Right renal cortex interstitium (tissue), 3 donors: ENCODE measurements at regions not wholly inside any gene's neighbourhood (a gene's known extent, or its start where the extent isn't known, plus 50 kb on each side); places are given as distances from the start of the nearest gene placed in this dataset.
"Not testable (repeated sequence)": the region's sequence is repeated elsewhere in the genome, so short reads cannot be mapped to it uniquely, and the experiment has no call there.

Experiments used
- DNase-seq, 3 donors: peaks; one replicate each; pipeline ENCODE4 v3.0.0-alpha.2; 2013; ENCODE audit warnings: low read depth in 3 of 3, low spot score in 2 of 3

DNA sequence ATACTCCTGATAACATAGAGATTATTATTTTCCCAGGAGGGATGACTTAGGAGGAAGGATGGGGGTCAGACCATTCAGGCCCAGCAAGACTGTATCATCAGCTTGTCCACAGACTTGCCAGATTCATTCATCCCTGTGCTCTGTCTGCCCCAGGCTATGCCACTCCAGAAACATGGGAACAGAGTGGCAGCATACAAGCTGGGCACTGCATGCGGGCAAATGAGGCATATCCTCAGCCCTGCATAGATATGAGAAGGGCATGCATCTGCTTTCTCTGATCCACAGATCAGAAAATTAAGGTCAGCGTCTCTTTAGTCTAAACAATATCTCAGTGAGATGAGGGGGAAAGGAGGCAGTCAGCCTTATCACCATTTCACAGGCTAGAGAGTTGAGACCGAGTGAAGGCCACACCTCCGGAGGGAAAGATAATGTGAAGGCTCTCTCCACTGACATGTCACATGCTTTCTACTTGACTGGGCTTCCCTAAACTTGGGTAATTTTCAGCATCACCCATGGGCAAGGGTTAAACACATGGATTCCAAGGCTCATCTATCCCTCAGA is 140.5 kb downstream of the TFAP2B start:
- DNase-seq: no peak

DNA sequence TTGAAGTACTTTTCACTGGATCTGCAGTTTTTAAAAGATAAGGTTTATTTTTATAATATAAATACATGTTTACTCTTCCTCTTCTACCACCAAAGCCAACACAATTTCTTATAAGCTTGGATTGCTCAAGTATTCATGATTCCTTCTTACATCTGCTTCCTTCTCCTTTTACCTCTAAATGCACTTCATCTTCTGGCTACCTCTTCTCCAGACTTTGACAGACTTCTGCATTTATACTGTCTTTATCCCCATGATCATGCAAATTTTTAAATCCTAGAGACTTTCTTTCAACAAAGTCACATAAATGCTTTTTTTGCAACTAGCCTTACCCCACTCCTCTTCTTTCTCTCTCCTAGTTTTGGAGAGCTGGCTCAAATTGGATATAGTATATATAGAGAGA is 142.9 kb downstream of the TFAP2B start:
- DNase-seq: no peak

DNA sequence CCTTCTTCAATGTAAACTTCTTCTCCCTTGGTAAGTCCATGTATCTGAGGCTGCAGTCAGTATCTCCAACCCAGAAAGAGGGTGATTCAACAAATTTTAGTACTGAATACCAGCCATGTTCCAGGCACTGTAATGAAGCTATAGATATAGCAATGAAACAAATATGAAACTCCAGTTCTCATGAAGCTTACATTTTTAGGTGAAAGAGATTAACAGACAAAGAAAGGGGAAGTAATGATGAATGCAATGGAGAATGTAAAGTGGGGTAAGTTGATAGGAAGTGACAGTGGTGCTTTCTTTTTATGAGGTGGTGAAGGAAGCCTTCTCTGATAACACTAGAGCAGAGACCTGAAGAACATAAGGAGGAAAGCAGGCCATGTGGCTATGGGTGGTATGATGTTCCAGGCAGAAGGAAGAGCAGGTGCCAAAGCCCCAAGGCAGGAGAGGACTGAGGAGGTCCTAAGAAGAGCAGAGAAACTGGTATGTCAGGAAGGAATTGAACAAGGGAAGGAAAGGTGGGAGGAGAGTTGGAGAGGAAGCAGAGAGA is 143.6 kb downstream of the TFAP2B start:
- no peak for DNase-seq

DNA sequence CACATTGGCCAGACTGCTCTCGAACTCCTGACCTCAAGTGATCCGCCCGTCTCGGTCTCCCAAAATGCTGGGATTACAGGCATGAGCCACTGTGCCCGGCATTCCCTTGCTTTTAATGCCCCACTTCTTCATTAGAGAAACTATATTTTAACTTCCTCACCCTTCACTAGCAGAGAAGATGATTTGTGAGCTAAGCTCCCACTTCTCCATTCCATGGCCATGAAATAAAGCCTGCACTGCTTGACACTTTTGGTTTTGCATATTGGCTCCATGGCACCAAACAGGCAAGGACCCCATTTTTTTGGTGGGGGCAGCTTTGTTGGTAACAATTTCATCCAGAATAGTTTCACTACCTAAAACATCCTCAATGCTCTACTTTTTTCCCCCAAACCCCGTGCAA is 145.3 kb downstream of the TFAP2B start:
- DNase-seq: no peak

DNA sequence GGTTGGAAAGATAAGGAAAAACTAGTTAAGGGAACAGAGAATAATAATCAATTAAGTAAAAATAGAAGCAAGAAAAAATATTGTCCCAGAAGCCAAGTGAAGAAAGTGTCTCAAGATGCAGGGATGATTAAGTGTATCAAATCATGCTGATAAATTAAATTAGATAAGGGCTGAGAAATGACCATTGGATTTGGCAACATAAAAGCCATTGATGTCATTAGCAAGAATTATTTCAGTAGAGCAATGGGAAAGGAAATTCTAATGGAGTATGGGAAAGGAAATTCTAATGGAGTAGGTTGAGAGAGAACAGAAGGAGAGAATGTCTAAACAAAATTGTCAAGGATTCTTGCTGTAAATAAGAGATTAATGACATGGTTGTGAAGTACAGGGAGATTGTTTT is 146.8 kb downstream of the TFAP2B start:
- no peak for DNase-seq

DNA sequence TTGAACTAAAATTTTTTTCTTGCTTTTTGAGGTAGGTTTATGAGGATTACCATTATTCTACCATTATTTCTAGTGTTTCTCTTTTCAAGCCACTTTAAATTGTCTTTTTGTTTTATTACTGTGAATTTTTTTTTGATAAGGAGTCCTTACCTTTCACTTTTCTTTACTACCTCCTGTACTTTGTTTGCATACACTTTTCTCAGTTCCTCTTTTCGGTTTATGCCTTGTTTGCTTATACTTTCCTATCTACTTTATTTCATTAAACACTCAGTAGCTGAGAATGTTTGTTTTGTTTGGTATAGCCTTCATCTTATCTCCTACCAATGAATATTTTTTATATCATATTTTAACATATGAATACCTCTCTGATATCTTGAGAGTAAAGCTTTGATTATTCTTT is 147.9 kb downstream of the TFAP2B start:
- no peak for DNase-seq

DNA sequence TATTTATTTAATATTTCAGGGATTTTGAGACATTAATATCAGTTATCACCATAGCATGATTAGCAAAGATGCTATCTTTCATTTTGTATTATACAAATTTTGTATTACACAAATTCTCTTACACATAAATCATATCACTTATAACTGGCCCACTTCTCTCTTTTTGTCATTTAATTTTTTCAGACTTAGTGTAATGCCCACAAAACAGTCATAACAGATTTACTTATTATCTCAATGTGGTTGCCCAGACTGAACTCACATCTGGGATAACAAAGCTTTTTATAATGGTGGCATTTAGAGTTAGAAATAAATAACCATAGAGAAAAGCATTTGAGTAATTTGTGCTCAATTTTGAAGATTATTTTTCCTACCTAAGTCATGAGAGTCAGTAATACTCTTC is 148.3 kb downstream of the TFAP2B start:
- no peak for DNase-seq

DNA sequence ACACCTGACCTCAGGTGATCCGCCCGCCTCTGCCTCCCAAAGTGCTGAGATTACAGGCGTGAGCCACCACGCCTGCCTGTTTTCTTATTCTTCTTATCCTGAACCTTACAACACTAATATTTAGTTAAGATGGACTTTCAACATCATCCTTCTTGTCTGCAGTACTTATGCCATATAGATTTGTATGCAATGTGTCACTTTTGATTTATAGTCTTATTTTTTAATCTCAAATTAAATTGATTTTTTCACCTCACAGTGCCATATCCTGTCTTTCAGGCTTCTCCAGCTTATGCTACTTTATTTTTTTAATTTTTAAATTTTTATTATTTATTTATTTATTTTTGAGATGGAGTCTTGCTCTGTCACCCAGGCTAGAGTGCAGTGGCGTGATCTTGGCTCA is 149.6 kb downstream of the TFAP2B start:
- DNase-seq: not testable (repeated sequence)

DNA sequence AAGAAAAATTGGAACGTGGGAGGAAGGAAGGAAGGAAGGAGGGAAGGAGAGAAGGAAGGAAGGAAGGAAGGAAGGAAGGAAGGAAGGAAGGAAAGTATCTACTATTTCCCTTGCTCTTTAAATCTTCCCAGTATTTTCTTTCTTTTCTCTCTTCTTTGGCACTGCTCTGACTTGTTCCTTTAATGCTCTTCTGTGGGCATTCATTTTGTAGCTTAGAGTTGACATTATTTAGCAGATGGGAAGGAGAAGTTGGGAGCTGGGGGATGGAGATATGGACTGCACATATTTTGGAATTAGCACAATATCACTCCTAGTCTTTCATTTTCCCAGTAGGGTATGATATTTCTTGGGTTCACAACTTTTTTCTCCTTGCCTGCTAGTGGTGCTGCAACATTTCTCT is 152.2 kb downstream of the TFAP2B start:
- DNase-seq: no peak

DNA sequence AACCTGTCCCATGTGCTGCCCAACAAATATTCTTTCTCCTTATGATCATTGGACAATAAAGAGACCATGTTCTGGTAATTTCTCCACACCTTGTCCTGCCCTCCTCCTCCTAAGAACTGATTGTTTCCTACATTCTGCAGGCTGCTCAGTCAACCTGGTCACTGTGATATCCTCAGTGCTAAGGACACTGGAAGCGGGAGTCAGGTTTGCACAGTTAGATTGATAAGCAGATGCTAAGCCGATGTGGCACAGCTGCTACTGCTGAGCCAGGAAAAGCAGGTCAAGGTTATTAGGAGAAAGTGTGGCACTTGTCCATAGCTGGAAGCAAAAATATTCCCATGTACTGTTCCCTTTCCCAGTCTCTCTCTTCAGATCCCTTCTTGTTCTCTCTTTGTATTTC is 154.8 kb downstream of the TFAP2B start:
- no peak for DNase-seq

DNA sequence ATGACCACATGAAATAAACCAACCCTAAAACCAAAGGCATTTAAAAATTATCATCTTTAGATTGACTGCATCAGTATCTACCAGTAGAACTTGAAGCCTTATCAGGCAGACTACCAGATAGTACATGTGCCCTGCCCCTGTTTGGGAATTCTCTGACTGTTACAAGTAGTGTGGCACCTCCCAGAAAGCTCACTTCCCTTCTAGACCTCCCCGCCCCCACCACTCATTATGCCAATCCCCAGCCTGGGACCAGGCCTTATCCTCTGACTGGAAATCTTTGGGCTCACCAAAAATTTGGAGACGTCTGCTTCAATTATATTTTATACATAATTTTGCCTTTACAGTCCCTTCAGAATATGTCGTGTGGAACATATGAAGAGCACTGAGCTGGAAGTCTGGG is 155.6 kb downstream of the TFAP2B start:
- DNase-seq: no peak

DNA sequence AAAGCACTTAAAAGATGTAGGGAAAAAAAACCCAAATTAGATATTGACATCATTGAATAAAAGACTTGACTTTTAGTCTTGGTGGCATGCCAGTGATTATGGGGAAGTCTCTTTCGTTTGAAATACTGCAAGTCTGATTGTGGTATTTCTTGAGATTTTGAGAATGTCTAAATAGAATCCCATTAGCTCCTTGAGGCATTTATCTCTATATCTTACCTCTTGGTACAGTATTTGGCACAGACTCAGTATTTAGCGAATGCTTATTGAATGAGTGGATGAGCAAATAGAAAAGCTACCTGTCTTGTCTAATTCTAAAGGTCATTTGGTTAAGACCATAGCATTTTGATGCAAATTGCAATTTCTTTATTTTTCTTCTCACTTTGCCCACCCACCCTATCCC is 156.5 kb downstream of the TFAP2B start:
- DNase-seq: no peak

DNA sequence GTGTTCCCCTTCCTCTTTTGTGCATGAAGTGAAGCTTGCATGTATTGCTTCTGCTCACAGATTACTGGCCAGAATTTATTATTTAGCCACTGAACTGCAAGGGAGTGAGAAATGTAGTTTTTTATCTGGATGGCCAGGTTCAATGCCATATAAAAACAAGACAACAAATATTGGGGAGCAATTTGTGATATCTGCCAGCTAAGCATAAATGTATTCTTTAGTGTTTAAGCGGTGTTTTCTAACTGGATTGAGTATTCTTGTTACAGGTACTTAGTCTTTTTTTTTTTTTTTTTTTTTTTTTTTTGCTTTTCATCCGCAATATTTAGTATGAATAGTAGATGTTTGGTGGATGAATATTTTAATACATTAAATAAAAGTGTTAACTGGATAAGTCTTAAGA is 158.2 kb downstream of the TFAP2B start:
- no peak for DNase-seq

DNA sequence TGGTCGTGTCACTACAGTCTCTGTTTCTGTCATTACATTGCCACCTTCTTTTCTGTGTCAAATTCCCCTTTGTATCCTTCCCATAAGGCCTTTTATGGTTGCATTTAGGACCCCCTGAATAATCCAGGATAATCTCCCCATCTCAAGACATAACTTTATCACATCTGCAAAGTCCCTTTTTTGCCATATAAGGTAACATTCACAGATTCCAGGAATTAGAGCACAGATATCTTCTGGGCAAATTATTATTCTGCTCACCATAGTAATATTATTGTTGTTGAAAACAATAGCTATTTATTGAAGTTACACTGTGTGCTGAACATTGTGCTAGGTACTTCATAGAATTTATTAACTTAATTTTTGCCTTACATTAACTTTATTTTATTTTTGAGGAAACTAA is 159.1 kb downstream of the TFAP2B start:
- DNase-seq: no peak

DNA sequence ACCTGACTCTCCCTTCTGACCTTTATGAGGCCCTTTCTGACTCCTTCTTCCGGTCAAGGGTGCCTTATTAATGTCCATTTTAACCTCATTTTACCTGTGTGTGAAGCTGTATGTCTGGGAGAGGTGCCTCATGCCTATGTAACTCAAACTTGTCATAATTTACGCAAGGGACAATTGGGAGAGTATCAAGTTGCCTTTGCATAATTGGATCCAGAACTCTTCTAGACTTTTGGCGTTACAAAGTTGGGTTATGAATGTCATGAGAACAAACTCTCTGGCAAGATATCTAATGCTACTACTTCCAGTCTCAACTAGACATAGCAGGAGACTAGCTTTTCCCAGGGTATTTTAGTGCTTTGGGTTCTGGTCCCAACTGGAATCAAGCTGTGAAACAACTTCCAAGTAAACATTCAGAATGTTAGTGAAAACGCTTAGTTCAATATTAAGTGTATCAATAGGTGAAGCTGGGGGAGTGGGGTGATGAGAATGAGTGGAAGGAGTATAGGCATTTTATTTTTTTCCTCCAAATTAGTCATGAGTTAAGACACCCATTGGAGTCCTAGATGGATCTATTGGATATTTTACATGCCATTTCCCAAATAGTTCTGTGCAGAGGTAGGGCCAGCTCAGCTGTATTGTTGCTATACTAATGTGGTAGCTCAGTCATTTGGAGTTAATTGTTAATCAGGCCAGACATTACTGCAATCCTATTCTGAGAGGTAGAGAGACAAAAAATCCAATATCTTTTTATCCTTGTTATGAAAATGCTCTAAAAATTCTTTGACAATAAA is 159.9 kb downstream of the TFAP2B start:
- no peak for DNase-seq

DNA sequence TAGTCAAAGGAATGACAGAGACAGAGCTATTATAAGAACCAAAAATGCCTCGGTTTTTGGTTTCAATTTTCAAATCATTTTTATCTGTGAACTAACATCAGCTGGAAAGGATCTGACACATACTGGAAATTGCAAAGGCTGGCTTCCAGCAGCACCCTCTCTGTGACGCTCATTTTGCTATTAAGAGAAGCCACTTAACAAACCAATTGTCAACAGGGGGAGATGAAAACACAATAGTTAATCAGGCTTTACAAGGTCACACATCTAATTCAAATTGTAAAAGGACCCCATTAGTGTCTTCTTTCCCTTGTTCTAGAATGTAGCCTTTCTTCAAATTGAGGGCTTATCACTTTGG is 160.5 kb downstream of the TFAP2B start:
- no peak for DNase-seq

DNA sequence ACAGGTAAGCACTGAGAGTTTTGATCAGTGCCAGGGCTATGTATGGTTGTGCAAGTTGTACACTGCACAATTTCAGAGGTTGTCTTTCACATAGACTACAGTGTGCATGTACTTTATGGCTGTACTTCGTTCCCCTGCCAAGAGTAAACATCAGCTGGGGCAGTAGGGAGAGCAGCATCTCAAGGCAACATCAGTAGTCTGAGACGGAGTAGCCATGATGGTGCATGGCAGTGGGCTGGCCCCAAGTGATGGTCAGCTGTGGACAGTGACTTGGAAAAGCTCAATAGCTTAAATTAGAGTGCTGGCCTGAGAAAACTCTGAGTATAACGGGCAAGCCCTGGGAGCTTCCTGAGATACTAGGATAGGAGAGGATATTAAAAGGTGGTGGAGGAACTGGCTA is 165.5 kb downstream of the TFAP2B start:
- no peak for DNase-seq

DNA sequence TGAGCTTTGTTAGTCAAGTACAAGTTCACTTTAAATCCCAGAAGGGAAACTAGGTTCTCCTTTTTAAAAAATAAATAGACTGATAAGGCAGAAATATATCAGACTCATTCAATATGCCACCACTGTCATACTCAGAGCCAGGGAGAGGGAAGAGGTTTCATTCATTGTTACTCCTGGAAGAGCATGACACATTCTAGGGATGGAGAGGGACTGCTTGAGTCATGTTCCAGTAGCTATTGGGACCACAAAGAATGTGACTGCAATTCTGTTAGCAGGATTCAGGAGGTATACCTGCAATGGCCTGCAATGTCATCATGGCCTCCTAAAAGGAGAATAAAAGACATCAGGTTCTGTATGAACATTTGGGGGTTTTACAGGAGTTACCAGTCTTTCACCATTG is 167.6 kb downstream of the TFAP2B start:
- no peak for DNase-seq

DNA sequence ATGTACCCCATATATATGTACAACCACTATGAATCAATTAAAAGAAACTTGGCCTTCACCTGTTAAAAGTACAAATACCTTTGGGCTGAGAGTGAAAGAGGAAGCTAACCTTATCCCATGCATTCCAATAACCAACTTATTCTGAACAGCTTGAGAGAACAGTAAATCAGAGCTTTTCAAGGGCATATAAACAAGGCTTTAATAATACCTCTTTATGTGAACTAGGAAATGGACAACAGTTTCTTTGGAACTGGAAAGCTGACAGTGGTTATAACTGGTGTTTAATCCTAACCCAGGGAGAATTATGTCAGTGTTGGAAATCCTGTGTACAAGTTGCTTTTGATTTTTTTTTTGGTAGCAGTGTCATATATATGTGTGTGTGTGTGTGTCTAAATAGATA is 170.5 kb downstream of the TFAP2B start:
- DNase-seq: no peak

DNA sequence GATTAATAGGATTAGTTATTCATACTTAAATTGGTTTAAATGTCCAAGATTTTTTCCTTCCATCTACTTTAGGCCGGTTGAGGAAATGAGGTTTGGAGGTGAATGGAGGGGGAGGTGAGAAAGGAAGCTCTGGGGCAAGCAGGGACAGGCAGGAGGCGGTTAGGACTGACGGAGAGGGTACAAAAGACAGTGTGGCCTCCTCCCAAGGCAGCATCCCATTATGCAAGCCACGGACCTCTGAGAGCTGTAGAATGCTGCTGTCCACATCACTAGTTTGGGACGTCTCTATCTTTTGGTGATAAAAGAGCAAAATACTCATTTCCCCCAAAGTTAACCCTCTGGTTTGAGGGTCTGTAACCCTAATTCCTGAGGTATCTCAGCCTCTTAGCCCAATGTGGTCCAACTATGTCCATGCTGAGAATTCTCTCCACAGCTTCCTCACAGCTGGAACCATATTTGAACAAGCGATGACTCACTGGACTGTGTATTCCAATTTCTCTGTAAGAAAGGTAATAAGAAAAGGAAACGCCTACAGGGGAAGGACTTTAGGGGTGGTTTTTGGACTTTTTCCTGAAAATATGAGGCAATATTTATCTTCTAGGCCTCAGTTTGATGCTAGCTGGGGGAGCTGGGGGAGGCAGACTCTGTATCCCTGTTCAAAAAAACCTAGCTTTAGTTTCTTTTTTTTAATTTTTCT is 172.2 kb downstream of the TFAP2B start:
- no peak for DNase-seq

DNA sequence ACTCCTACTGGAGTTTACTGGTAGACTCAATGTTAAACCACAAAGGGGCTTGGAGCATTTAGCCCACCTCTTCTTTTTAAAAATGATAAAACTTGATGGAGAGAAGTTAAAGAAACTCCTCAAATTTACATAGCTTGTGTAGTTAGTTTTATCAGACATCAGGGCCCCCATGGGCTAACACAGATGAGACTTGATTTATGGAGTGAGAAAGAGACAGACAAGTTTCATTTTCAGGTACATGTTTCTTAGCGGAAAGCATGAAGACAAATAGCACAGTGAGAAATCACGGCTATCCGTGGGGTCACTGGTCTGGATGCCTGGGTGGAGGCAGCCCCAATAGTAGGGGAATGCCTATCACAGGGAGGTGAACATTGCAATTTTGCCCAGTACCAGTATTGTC is 173.6 kb downstream of the TFAP2B start:
- DNase-seq: no peak
